GM21390 (cell line): ENCODE measurements at regions not wholly inside any gene's neighbourhood (a gene's known extent, or its start where the extent isn't known, plus 50 kb on each side); places are given as distances from the start of the nearest gene placed in this dataset.

ENCODE experiments used
- ATAC-seq: cut with Tn5 transposase; IDR thresholded peaks from one replicate; pipeline ENCODE4 v1.9.1; 2021; ENCODE audit not compliant: unreplicated experiment

GRCh38 chr19:29323021-29323430 lies 110.1 kb upstream of the UQCRFS1 start:
- ATAC-seq, result no peak

DNA sequence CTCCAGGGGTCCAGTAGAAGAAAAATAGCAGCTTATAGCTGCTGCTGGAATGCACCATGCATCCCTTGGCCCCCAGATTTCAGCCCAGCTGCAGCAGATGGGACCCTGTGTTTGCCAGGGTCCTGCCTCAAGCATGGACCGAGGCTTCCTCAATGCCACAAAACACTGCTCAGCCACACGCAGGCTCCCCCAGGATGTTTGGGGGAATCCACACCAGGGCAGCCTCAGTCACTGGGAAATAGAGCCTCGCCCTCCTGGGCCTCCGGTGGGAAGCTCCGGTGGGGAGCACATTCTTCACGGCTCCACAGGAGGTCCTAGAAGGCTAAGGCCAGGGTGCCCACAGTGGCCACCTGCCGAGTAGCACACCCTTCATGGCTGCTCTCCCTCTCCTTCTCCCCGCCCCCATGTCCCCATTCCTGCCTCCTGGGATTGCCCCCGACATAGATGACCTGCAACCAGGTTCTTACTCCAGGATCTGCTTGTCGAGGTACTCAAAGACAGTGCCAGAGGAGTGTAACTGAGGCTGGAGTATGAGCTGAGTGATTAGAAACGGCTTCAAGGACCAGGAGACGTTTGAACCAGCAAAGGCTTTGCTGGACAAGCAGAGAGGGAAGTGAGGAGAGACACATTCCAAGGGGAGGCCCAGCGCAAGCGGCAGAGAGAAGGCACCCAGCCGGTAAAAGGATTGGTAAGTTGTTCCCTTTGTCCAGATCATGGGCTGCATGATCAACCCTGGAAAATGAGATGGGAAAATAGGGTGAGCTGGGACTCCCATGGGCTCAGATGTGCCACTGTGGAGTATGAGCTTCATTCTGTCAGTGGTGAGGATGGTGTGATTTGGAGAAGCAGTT lies 110.7 kb upstream of the UQCRFS1 start:
- ATAC-seq, result no peak

DNA sequence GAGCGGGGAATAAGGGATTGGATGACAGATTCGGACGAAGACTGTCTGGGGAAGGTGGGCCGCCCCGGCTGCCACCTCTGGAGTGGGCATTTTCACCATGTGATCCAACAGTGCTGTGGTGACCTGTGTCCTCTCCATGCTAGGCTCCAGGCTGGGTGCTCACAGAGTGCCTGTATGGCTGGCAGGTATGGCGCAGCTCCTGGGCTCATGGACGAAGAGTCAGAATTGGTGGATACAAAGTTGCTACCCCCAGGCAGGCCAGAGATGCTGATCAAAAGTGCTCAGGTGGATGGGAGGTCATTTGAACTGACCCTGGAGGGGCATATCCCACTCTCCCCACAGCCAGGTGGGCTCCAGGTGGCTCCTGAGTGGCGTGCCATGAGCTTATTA lies 111.3 kb upstream of the UQCRFS1 start:
- no peak for ATAC-seq

GRCh38 chr19:29324717-29325116 lies 111.8 kb upstream of the UQCRFS1 start:
- no peak for ATAC-seq

GRCh38 chr19:29325241-29325975 lies 112.5 kb upstream of the UQCRFS1 start:
- ATAC-seq, result no peak

DNA sequence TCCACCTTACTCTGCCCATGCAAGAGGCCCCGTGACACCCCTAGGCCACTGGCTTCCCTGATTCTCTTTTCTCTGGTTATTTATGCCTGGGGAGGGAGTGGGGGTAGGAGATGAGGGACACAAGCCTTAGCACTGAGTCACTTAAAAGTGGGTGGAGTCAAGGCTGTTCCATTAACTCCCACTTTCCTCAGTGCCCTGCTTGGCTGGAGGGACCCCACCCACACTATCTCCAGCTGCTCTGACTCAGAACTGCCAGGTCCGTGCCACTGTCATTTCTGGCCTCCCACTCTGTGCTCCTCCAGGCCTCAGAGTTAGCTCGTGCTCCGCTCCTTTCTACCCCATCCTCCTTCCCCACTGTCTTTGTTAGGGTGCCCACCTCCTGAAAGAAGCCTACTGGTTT lies 113.4 kb upstream of the UQCRFS1 start:
- no peak for ATAC-seq

DNA sequence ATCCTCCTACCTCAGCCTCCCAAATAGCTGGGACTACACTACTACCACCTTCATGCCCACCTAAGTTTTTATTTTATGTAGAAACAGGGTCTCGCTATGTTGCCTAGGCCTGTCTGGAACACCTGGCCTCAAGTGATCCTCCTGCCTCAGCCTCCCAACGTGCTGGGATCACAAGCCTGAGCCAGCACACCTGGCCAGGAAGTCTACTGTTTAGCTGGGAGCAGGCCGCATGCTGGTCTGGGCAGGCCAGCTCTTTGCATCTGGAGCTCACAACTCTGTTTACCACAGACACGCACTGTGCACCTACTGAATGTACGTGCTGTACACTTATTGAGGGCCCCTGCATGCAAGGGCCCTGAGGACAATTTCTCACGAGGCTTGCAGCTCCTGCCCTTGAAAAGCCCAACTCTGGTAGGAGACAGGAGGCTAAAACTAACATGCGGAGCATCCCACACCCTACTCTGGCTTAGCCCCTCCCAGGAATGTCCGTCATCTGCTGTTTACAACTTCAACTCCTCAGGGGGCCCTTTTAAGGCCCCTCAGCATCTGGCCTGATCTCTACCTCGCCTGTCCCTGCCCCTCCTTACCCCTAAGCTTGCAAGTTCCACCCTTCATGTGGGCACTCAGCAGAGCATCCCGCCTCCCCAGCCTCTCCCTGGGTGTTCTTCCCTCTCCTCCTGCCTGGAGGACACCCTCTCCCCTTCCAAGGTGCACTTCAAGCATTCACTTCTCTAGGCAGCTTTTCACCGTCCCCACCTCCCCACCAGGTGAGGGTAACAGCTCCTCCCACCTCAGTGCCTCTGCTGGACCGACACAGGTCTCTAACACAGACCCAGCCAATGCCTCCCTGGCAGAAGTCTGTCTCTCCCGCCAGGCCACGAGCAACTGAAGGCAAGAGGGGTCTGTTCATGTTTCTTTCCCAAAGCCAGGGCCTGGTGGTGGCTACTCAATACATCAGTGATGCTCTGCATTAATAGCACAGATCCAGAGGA lies 114.2 kb upstream of the UQCRFS1 start:
- ATAC-seq, result no peak

- ATAC-seq, result no peak
Observed at GRCh38 chr19:29328586-29328985, 115.6 kb upstream of the UQCRFS1 start.

- no peak for ATAC-seq
Observed at GRCh38 chr19:29329460-29330134, 116.6 kb upstream of the UQCRFS1 start.

DNA sequence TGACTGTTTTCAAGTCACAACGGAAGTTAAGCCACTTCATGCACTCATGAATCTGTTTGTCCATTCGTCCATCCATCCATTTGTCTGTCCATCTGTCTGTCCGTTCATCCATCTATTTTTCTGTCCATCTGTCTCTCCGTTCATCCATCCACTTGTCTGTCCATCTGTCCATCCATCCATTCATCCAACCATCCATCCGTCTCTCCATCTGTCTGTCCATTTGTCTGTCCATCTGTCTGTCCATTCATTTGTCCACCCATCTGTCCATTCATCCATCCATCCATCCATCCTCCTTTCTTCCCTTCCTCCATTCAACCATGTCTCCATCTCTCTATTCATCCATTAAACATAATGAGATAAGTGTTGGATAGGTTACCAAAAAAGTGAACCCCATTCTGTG lies 123.5 kb upstream of the UQCRFS1 start:
- ATAC-seq, result no peak

DNA sequence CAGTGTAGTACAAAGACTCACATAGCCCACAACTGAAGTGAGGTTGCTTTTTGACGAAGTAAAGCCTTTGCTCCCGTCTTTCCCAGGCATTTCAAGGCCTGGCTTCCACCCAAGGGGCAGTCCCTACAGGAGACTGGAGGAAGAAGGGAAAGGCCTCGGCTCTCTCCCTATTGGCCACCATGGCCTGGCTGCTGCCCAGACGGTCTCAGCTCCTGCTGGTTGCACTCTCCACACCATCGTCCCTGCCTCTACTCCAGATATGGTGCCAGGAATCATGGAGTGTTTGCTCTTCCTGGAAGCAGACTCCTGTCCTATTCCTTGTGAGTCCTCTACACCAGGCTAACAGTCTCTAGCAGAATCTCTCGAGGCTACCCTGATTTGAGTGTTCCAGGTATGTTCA lies 124.1 kb upstream of the UQCRFS1 start:
- no peak for ATAC-seq

DNA sequence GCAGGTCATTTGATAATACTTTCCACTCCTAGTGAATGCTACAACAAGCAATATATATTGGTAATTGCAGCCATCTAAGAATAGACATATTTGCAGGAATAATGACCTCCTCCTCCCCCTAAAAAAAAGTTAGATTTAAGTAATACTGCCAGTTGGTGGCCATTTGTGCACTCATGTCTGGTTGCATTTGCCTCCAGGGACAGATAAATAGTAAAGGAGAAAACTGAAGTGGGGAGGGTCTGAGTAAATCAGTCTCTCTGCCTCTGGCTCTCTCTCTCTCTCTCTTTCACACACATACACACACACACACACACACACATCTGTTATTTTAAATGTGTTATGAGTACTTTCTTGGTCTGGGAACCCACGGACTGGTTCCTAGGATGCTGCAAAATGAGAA lies 125.5 kb upstream of the UQCRFS1 start:
- no peak for ATAC-seq

DNA sequence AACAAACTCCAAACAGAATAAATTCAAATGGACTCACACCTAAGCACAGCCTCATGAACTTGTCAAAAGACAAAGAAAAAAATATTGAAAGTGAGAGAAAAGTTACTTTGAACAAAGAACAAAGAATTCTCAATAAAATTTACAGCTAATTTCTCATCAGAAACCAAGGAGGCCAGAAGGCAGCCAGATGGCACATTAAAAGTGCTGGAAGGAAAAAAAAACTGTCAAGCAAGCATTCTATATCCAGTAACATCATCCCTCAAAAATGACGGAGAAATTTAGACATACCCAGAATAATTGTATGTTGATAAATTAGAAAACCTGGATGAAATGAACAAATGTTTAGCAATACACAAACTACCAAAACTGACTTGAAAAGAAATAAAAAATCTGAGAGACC lies 129.8 kb upstream of the UQCRFS1 start:
- no peak for ATAC-seq

GRCh38 chr19:29364224-29364726 lies 151.3 kb upstream of the UQCRFS1 start:
- ATAC-seq, result no peak

DNA sequence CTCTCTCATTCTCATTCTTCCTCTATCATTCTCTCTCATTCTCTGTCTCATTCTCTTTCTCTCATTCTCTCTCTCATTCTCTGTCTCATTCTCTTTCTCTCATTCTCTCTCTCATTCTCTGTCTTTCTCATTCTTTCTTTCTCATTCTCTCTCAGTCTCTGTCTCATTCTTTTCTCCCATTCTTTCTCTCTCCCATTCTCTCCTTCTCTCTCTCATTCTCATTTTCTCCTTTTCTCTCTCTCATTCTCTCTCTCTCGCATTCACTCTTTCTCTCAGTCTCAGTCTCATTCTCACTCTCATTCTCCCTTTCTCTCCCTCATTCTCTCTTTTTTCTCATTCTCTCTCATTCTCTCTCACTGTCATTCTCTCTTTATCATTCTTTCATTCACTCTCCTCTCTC lies 152.0 kb upstream of the UQCRFS1 start:
- ATAC-seq, result no peak

- no peak for ATAC-seq
Observed at GRCh38 chr19:29365836-29366417, 153.0 kb upstream of the UQCRFS1 start.

- ATAC-seq, result no peak
Observed at GRCh38 chr19:29366757-29367156, 153.8 kb upstream of the UQCRFS1 start.

- no peak for ATAC-seq
Observed at GRCh38 chr19:29367791-29368222, 154.9 kb upstream of the UQCRFS1 start.

DNA sequence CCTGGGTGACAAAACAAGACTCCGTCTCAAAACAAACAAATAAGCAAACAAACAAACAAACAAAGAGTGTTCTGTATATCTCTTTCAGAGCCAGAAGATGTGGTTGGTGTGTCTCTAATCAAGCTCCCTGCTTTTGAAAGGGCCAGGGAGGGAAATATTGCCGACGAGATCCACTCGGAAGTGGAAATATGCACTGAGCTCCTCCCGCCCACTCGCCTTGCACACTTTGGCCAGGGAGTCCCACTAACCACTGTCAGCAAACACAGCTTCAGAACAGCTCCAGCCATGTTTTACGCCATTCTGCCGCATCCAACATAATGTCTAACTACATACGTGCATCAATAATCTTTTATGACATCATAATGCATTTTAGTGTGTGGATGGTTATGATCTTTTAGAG lies 155.5 kb upstream of the VSTM2B start:
- no peak for ATAC-seq
